Gastroesophageal sphincter (tissue), 3 donors: ENCODE measurements at regions not wholly inside any gene's neighbourhood (a gene's known extent, or its start where the extent isn't known, plus 50 kb on each side); places are given as distances from the start of the nearest gene placed in this dataset.

Experiments used
- CTCF ChIP-seq, 4 experiments: fragments of 200-600 bp in 2 of 4; fragments of 450-650 bp in 2 of 4; sonication (generic) in 1 of 4; IDR thresholded peaks; one replicate each; pipeline ENCODE4 v1.5.1; 2017 to 2019; ENCODE audit warnings: antibody characterized with exemption in 4 of 4, mild to moderate bottlenecking in 2 of 4, moderate library complexity in 2 of 4
- EP300 ChIP-seq: sonication (generic); formaldehyde crosslinking; IDR thresholded peaks from one replicate; pipeline ENCODE4 v1.6.1; 2017; ENCODE audit warnings: antibody characterized with exemption, mild to moderate bottlenecking
- POLR2A ChIP-seq, 2 donors: fragments of 450-650 bp; IDR thresholded peaks; one replicate each; pipeline ENCODE4 v1.6.1; 2017; ENCODE audit warnings: antibody characterized with exemption in 2 of 2, mild to moderate bottlenecking in 2 of 2, moderate library complexity in 1 of 2
- POLR2AphosphoS5 ChIP-seq: sonication (generic); formaldehyde crosslinking; IDR thresholded peaks from one replicate; pipeline ENCODE4 v1.6.1; 2017; ENCODE audit warnings: antibody characterized with exemption

GRCh38 chr13:40069173-40070044 lies 413.9 kb downstream of the COG6 start:
- TF ChIP-seq CTCF (IDR thresholded peaks at IDR 0.05): peak; percentile 77 to 90 (median 88)
- no peak for TF ChIP-seq EP300
- TF ChIP-seq POLR2A (IDR thresholded peaks at IDR 0.05): no peak
- peak; percentile 28 for TF ChIP-seq POLR2AphosphoS5
